SK-N-MC (cell line): ENCODE measurements at regions not wholly inside any gene's neighbourhood (a gene's known extent, or its start where the extent isn't known, plus 50 kb on each side); places are given as distances from the start of the nearest gene placed in this dataset.

ENCODE experiments used
- EZH2 ChIP-seq: fragments of 200-600 bp; sonication (generic); IDR thresholded peaks from one replicate; pipeline ENCODE4 v1.6.1; 2017; ENCODE audit warnings: antibody characterized with exemption
- FOXP2 ChIP-seq: optimal IDR thresholded peaks from 2 replicates; pipeline ENCODE3; 2011; ENCODE audit warnings: mild to moderate bottlenecking, moderate library complexity; ENCODE audit not compliant: insufficient read depth; ENCODE audit errors: extremely low read length, control extremely low read depth
- POLR2AphosphoS5 ChIP-seq: IDR thresholded peaks from 2 replicates; pipeline ENCODE4 v1.6.1; 2012; ENCODE audit warnings: mild to moderate bottlenecking, low read depth, low read length, borderline replicate concordance

- TF ChIP-seq EZH2 (no peak), FOXP2 (no peak), POLR2AphosphoS5 (no peak)
Observed at GRCh38 chr2:200172944-200173581, 133.4 kb upstream of the SPATS2L start.
